NCI-H69 (cell line): ENCODE measurements at regions not wholly inside any gene's neighbourhood (a gene's known extent, or its start where the extent isn't known, plus 50 kb on each side); places are given as distances from the start of the nearest gene placed in this dataset.

Experiments
- DNase-seq: peaks from one replicate; lab custom pipeline; 2025; lab: John Stamatoyannopoulos, UW

DNA sequence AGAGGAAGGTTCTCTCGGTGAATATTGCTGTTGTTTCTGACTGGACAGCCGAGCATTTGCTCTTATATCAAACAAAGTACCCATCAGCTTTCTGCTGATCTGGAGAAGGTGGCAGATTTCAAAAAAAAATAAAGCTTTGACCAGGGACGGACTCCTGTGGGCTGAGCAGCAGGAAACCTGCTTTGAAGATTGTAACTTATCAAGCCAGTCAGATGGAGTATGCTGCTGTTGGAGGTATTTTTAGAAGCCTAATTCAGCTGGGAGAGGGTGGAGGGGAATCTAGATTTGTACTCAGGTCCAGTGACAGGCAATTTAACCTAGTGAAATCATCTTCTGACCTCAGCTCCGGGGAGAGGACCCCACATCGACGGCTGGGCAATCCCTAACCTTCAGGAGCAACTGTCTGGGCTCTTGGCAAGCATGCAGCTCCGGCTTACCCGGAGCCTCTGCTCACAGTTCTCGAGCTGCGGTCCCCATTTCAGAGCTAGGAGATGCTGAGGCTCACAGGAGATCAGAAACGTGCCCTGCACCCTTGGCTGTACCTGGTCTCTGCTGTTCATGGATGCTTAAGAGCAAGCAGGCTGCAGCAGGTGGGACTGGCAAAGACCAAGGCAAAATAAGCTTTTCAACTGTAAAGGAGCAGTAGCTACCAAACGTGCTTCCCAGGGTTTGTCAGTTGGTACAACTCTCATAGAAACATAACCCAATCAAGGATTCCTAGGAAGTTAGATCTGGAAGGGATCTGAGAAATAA is 89.3 kb upstream of the ST8SIA2 start:
- DNase-seq, result no peak

GRCh38 chr15:92305343-92305742 is 88.3 kb upstream of the ST8SIA2 start:
- no peak for DNase-seq

DNA sequence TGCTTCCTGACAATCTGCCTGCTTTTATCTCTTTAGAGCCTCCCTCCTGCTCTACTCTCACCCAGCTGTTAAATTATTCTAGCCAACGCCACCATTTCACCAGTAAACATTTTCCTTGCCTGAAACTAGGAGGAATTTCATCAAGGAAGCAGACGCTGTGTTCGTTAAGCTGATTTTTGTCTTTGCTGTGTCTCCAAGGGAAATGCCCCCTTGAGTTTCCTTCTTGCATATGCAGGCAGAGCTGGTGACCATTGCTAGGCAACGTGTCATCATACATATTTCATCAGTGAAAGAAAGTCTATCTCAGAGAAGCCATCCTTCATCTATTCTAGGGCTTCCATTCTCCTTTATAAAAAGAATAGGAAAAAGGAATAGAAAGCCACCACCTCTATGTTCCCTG is 87.0 kb upstream of the ST8SIA2 start:
- peak; percentile 7 for DNase-seq

DNA sequence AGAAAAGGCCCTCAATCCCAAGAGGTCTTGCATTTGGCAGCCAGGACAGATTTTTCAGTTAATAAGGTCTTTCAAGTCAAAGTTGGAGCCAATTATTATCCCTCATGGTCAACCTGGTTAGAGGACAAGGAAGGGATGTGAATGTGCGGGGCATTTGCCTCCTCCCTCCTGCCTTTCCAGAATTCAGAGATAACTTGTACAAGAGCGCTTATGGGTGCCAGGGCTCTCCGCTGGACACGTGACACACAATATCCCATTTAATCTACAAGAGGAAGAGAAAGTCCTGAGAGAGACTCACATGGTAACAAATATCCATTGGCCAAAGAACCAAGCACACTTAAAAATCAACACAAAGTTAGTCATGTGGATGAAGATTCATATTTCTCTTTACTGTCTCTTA is 78.5 kb upstream of the ST8SIA2 start:
- DNase-seq, result no peak

GRCh38 chr15:92315595-92316211 is 78.0 kb upstream of the ST8SIA2 start:
- no peak for DNase-seq

GRCh38 chr15:92316586-92317295 is 76.9 kb upstream of the ST8SIA2 start:
- DNase-seq, result no peak

- DNase-seq, result no peak
Observed at GRCh38 chr15:92320012-92320699, 73.5 kb upstream of the ST8SIA2 start.

DNA sequence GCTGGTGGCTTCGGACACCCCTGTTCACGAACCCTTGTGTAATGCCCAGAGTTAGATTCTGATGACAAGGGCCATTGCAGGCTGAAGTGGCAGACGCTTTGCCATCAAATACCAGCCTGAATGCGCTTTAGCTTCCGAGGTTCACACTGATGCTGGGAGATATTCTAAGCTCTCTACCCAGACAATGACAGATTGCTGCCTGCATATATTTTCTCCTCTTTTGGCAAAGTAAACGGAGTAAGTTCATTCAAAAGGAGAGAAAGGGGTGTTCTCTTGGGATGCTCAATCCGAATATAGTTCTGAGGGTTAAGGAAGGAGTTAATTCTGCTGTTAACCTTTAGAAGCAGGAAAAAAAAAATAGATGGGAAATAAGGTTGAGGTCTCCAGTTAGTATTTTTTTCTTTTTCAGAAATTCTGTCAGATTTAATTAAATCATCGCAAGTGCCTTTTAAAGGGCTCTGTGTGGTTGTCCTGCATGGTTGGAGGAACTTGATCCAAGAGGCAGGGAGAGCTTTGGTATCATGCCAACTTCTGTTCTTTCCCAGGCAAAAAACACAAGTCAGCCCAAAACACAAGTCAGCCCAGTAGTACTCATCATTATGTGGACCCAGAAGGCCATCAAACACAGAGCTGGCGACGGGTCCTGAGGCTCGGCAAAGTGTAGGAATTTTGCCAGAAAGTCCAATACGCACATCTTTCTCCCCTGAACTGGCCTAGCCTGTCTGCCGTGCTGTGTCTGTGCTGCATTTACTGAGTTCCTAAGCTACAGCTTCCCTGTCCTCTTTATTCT is 70.9 kb upstream of the ST8SIA2 start:
- no peak for DNase-seq

- no peak for DNase-seq
Observed at GRCh38 chr15:92323525-92323924, 70.2 kb upstream of the ST8SIA2 start.

DNA sequence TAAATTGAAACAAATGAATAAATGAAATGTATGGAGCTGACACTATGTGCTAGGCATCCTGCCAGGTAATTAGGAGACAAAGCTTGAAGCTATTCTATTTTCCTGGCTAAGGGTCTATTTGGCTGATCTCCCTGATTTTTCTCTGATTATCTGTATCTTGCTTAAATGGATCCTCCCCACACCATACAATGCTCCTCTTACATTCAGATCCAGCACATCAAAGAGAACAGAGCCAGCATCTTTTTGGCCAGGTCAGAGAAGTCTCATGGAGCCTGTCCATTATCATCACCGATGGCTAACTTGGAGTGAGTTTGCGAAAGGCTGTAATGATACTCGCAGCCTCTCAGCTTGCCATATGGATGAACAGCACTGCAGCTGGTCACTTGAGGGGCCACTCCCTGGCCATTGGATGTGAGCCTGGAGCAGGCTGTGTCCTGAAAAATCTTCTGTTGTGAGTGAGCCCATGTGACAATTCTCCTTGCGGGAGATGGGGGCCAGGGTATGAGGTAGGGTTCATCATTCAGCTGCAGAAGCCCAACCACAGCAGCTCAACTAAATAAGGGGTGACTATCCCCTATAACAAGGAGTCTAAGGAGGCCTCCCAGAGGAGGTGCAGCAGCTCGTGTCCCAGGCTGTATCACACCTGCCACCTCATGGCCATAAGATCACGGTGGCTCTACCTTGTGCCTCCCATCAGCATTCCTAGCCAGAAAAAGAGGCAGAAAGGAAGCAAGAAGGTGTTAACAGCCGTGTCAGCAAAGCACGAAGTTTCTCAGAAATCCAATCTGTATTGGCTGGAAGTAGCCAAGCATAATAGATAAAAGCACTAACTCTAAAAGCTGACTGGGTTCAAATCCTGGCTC is 69.3 kb upstream of the ST8SIA2 start:
- no peak for DNase-seq

DNA sequence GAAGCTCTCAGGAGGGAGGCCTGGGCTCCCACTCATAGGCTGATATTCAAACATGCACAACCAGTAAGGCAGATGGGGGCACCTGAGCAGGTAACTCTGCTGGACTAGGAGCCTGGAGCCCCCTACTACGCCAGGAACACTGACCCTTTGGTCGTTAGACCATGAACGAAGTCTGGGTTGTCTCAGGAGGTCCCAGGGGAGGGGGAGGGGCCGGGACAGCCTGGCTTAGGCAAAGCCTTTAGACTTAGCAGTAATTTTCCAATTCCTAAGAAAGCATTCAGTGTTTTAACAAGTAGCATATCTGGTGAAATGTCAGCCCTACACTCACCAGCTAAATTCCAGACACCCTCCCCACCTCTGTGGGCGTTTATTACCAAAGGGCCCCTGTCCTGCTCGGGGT is 67.4 kb upstream of the ST8SIA2 start:
- no peak for DNase-seq

- no peak for DNase-seq
Observed at GRCh38 chr15:92327033-92327432, 66.6 kb upstream of the ST8SIA2 start.

GRCh38 chr15:92328207-92328606 is 65.5 kb upstream of the ST8SIA2 start:
- DNase-seq, result no peak

DNA sequence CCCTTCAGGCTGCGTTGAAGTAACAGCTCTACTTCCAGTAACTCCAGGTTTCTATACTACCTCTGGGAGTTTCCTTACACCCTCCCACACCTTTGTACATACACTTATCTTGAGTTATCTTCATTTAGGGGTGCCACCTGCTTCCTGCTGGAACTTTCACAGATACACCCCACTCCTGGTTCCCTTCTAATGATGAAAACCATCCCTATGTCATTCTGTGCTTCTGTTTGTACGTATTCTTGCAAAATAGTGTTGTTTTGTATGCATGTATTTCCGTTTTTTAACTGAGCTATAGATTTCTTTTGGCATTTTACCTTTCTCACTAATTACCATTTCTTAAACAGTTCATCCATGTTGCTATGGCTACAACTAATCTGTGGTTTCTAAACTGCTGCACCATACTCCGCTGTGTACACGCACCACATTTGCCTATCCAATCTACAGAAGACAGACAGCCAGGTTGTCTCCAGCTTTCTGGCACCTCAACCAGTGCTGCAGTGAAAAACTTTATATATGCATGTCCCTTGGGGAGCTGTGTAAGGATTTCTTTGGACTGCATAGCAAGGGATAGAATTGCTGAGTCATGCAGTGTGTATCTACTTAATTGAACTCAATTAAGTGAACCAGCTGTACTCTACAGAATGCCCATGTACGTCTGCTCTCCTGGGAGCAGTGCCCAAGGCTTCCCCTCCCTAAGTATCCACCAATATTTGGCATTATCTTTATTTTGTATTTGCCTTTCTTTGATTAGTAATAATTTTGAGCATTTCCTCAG is 61.4 kb upstream of the ST8SIA2 start:
- peak; percentile 3 for DNase-seq

GRCh38 chr15:92333709-92334108 is 60.0 kb upstream of the ST8SIA2 start:
- no peak for DNase-seq

- no peak for DNase-seq
Observed at GRCh38 chr15:92336419-92336987, 57.2 kb upstream of the ST8SIA2 start.

- DNase-seq, result no peak
Observed at GRCh38 chr15:92339361-92339760, 54.3 kb upstream of the ST8SIA2 start.
